Gastrocnemius medialis (tissue), 4 donors: ENCODE measurements at regions not wholly inside any gene's neighbourhood (a gene's known extent, or its start where the extent isn't known, plus 50 kb on each side); places are given as distances from the start of the nearest gene placed in this dataset.

Experiments used
- POLR2A ChIP-seq, 2 donors: fragments of 450-650 bp; IDR thresholded peaks; one replicate each; pipeline ENCODE4 v1.6.1; 2017; ENCODE audit warnings: antibody characterized with exemption in 2 of 2, mild to moderate bottlenecking in 2 of 2, moderate library complexity in 2 of 2
- TF ChIP-seq, protein P1 (sequence below), 5 experiments: fragments of 450-650 bp in 3 of 5; fragments of 200-600 bp in 2 of 5; sonication (generic) in 2 of 5; IDR thresholded peaks in 4 of 5; conservative IDR thresholded peaks in 1 of 5; 1 replicate in 4 of 5; 2 replicates in 1 of 5; pipeline ENCODE4 v1.5.1; 2016 to 2019; ENCODE audit warnings: antibody characterized with exemption in 5 of 5, mild to moderate bottlenecking in 3 of 5, moderate library complexity in 3 of 5

DNA sequence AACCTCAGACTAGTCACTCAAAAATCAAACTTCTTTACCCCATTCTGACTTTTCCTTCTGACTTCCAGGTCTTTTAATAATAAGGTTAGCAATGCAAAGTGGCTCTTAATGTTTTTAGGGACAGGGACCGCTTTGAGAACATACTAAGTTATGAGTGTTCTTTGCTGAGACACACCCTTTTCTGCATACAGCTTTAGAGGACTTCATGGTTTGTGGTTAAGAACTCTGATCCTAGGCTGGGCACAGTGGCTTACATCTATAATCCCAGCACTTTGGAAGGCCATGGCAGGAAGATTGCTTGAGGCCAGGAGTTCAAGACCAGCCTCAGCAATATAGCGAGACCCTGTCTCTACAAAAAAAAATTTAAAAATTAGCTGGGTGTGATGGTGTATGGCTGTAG is 85.8 kb upstream of the CACNA2D3 start:
- TF ChIP-seq, protein P1, sequence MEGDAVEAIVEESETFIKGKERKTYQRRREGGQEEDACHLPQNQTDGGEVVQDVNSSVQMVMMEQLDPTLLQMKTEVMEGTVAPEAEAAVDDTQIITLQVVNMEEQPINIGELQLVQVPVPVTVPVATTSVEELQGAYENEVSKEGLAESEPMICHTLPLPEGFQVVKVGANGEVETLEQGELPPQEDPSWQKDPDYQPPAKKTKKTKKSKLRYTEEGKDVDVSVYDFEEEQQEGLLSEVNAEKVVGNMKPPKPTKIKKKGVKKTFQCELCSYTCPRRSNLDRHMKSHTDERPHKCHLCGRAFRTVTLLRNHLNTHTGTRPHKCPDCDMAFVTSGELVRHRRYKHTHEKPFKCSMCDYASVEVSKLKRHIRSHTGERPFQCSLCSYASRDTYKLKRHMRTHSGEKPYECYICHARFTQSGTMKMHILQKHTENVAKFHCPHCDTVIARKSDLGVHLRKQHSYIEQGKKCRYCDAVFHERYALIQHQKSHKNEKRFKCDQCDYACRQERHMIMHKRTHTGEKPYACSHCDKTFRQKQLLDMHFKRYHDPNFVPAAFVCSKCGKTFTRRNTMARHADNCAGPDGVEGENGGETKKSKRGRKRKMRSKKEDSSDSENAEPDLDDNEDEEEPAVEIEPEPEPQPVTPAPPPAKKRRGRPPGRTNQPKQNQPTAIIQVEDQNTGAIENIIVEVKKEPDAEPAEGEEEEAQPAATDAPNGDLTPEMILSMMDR (IDR thresholded peaks at IDR 0.05 in 4 of 5, conservative IDR thresholded peaks at IDR 0.05 in 1 of 5) = no peak
- TF ChIP-seq POLR2A (IDR thresholded peaks at IDR 0.05) = no peak
